ENCODE measurements at regions not wholly inside any gene's neighbourhood (a gene's known extent, or its start where the extent isn't known, plus 50 kb on each side); places are given as distances from the start of the nearest gene placed in this dataset.

DNA sequence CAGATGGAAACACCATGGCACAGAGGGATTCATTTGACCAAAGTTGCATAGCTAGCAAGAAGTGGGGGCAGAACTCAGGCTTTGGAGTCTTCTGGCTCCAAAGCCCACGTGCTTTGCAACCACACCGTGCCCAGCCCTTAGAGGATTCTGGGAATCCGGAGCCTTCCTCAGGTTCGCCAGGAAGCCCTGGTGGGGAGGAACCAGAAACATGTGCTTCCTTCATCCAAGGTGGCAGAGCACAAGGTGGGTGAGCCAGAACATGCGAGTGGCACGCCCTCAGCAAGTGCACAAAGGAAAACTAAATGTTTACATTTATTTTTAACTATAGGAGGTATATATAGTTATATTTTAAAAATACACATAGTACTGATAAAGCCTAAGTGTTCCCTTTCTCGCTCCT lies 151.9 kb upstream of the NECTIN1 start:
- no peaks in the 10 kb centered on the region for H3K4me1 ChIP-seq (ENCODE audit: insufficient read depth, low read length)
- H3K9me3 ChIP-seq (ENCODE audit: low read length): no peaks in the 10 kb centered on the region
- H2AFZ ChIP-seq (ENCODE audit: low read depth, low read length): no peak overlapping the region
- peaks cover 5% of the 10 kb centered on the region for H3K27me3 ChIP-seq (ENCODE audit: insufficient read depth, low read length)
- no peak overlapping the region for H3K4me3 ChIP-seq (ENCODE audit: low read length)
- no peaks in the 10 kb centered on the region for H3K36me3 ChIP-seq (ENCODE audit: insufficient read depth, low read length)

- H3K27me3 ChIP-seq (ENCODE audit: insufficient read depth, low read length): peaks cover 8% of the 10 kb centered on the region
- H3K9me3 ChIP-seq (ENCODE audit: low read length): no peaks in the 10 kb centered on the region
- H2AFZ ChIP-seq (ENCODE audit: low read depth, low read length): no peak overlapping the region
- no peak overlapping the region for H3K4me3 ChIP-seq (ENCODE audit: low read length)
- H3K36me3 ChIP-seq (ENCODE audit: insufficient read depth, low read length): no peaks in the 10 kb centered on the region
- H3K4me1 ChIP-seq (ENCODE audit: insufficient read depth, low read length): no peaks in the 10 kb centered on the region
Measured at GRCh38 chr11:119880143-119880542, 151.1 kb upstream of the NECTIN1 start.

GRCh38 chr11:119878990-119879389 lies 150.0 kb upstream of the NECTIN1 start:
- Histone ChIP-seq H3K4me3 (ENCODE audit: low read length) (no peak overlapping the region), H3K36me3 (ENCODE audit: insufficient read depth, low read length) (no peaks in the 10 kb centered on the region), H3K4me1 (ENCODE audit: insufficient read depth, low read length) (no peaks in the 10 kb centered on the region), H2AFZ (ENCODE audit: low read depth, low read length) (no peak overlapping the region), H3K9me3 (ENCODE audit: low read length) (no peaks in the 10 kb centered on the region), H3K27me3 (ENCODE audit: insufficient read depth, low read length) (peaks cover 13% of the 10 kb centered on the region)

DNA sequence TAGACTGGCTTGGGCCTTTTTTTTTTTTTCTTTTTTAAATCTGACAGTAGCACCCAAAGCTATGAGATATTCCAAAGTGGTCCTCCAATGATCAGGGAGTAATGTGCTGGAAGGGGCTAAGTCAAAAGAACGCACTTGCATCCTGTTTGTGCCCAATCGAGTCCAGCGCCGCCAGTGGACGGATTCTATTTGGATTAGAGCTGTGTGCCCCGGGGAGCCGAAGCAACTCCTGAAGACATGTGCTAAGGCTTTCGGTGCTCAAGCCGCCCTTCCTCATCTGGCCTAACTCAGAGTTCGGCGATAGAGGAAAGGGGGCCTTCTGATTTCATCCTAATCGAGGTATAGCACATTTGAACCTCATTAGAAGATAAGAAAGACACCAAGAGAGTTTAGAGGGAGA lies 147.8 kb upstream of the NECTIN1 start:
- H3K9me3 ChIP-seq (ENCODE audit: low read length): no peaks in the 10 kb centered on the region
- no peaks in the 10 kb centered on the region for H3K4me1 ChIP-seq (ENCODE audit: insufficient read depth, low read length)
- no peak overlapping the region for H3K4me3 ChIP-seq (ENCODE audit: low read length)
- H3K36me3 ChIP-seq (ENCODE audit: insufficient read depth, low read length): no peaks in the 10 kb centered on the region
- H2AFZ ChIP-seq (ENCODE audit: low read depth, low read length): no peak overlapping the region
- H3K27me3 ChIP-seq (ENCODE audit: insufficient read depth, low read length): peaks cover 9% of the 10 kb centered on the region

- H3K27me3 ChIP-seq (ENCODE audit: insufficient read depth, low read length): peaks cover 9% of the 10 kb centered on the region
- H3K36me3 ChIP-seq (ENCODE audit: insufficient read depth, low read length): no peaks in the 10 kb centered on the region
- no peaks in the 10 kb centered on the region for H3K4me1 ChIP-seq (ENCODE audit: insufficient read depth, low read length)
- no peak overlapping the region for H3K4me3 ChIP-seq (ENCODE audit: low read length)
- H3K9me3 ChIP-seq (ENCODE audit: low read length): no peaks in the 10 kb centered on the region
- no peak overlapping the region for H2AFZ ChIP-seq (ENCODE audit: low read depth, low read length)
Measured at GRCh38 chr11:119875841-119876600, 147.0 kb upstream of the NECTIN1 start.

DNA sequence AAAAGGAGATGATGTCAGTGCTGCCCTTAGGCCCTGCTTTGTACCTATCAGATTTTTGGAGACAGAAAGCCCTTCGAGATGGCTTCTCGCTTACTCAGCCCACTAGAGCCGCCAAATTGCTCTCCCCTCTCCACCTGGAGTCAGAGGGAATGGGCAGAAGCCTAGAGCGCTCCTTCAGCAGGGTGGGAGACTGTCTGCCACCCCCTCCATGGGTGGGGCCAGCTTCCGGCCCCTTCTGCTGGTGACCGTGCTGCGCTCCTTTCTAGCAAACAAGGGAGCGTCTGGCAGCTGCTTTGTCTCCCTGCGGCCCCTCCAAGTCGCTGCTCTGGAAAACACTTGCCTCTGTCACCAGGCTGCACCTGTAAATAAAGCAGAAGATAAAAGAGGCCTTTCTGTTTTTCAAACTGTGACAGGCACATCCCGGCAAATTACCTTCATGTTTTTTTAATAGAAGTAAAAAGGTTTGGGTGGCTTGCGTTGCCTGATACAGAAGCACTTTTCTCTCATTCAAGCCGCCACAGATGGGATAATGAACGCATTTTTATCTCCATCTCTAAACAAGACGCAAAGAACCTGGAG lies 145.7 kb upstream of the NECTIN1 start:
- H3K9me3 ChIP-seq (ENCODE audit: low read length): no peaks in the 10 kb centered on the region
- no peak overlapping the region for H2AFZ ChIP-seq (ENCODE audit: low read depth, low read length)
- no peaks in the 10 kb centered on the region for H3K4me1 ChIP-seq (ENCODE audit: insufficient read depth, low read length)
- peaks cover 9% of the 10 kb centered on the region for H3K27me3 ChIP-seq (ENCODE audit: insufficient read depth, low read length)
- H3K4me3 ChIP-seq (ENCODE audit: low read length): no peak overlapping the region
- no peaks in the 10 kb centered on the region for H3K36me3 ChIP-seq (ENCODE audit: insufficient read depth, low read length)

DNA sequence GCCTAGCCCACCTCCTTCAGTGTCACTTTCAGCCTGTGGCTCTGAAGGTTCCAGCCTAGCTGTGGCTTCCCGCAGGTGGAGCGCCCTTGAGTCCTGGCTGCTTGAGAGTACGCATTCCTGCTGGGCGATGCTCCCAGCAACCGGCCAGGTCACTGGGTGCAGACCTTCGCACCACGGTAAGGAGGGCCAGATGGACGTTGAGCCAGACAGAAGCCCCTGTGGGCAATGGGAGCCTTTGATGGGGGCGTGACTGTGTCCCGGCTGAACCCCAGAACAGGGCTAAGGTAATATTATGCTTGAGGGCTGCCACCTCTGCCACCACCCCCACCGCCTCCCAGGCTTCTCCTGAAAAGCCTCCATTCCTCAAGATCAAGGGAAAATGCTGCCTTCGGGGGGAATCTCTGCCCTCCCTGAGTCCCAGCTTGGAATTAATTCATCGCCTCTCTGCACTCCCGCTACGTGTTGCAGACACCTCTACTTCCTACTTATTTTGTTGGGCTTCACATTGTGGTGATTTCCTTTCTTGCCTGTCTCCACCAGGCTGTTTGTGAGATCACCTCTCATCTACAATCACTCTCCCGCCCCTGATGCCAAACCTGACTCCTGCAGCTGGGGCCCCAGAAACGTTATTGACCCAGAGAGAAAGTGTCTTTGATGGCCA lies 144.9 kb upstream of the NECTIN1 start:
- peaks cover 13% of the 10 kb centered on the region for H3K27me3 ChIP-seq (ENCODE audit: insufficient read depth, low read length)
- H3K9me3 ChIP-seq (ENCODE audit: low read length): no peaks in the 10 kb centered on the region
- no peak overlapping the region for H3K4me3 ChIP-seq (ENCODE audit: low read length)
- H2AFZ ChIP-seq (ENCODE audit: low read depth, low read length): no peak overlapping the region
- H3K4me1 ChIP-seq (ENCODE audit: insufficient read depth, low read length): no peaks in the 10 kb centered on the region
- no peaks in the 10 kb centered on the region for H3K36me3 ChIP-seq (ENCODE audit: insufficient read depth, low read length)

DNA sequence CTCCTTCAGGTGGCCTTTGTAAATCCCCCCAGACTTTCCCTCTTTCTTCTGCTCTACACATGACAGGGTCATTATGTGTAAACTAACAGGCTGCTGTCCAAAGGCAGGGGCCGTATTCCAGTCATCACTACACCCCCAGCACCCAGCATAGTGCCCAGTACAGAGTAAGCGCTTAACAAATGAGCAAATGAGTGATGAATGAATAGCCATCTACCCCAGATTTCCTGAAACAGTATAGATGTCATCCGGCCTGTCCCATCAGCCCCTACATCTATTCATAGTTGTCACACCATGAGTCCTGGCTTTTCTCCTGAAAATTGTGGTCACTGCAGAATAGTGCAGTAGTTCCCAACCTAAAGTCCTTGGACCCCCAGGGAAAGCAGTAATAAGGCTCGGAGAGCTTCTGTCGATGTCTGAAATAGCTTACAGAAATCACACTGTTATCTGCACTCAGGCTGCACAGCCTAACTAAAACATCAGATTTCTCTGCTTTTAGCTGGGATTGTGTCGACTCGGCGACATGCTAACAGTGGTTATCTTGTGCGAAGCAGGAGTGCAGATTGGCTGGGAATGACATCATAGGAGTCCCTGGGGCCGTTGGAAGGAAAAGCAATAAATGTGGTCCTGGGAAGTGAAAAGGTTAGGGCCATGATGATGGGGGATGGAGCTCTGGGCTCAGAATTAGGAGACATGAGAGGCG lies 143.8 kb upstream of the NECTIN1 start:
- H3K36me3 ChIP-seq (ENCODE audit: insufficient read depth, low read length): no peaks in the 10 kb centered on the region
- H3K4me3 ChIP-seq (ENCODE audit: low read length): no peak overlapping the region
- H3K9me3 ChIP-seq (ENCODE audit: low read length): no peaks in the 10 kb centered on the region
- no peaks in the 10 kb centered on the region for H3K4me1 ChIP-seq (ENCODE audit: insufficient read depth, low read length)
- H3K27me3 ChIP-seq (ENCODE audit: insufficient read depth, low read length): peaks cover 13% of the 10 kb centered on the region
- no peak overlapping the region for H2AFZ ChIP-seq (ENCODE audit: low read depth, low read length)

DNA sequence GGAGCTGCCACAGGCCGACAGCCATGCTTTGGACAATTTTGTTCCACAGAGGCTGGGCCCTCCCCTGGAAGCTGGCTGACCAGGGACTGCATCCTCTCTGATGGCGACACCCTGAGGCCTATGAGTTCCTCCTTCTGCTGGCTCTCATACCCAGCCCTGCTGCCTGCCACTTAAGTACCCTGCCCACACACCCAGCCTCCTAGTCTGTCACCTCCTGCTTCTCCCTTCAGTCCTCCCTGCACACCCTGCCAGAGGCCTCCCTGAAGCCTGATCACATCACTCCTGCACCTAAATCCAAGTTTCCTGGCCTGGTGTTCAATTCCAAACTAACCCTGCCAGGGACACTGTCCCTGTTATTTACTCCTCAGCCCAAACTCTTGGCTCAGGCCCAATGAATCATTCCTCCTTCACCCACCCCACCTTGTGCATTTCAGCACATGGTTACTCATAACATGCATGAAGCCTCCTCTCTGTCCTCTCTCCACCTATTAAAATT lies 136.7 kb upstream of the NECTIN1 start:
- no peak overlapping the region for H3K4me3 ChIP-seq (ENCODE audit: low read length)
- H3K27me3 ChIP-seq (ENCODE audit: insufficient read depth, low read length): peaks cover 6% of the 10 kb centered on the region
- no peaks in the 10 kb centered on the region for H3K36me3 ChIP-seq (ENCODE audit: insufficient read depth, low read length)
- H3K4me1 ChIP-seq (ENCODE audit: insufficient read depth, low read length): no peaks in the 10 kb centered on the region
- no peak overlapping the region for H2AFZ ChIP-seq (ENCODE audit: low read depth, low read length)
- H3K9me3 ChIP-seq (ENCODE audit: low read length): no peaks in the 10 kb centered on the region

DNA sequence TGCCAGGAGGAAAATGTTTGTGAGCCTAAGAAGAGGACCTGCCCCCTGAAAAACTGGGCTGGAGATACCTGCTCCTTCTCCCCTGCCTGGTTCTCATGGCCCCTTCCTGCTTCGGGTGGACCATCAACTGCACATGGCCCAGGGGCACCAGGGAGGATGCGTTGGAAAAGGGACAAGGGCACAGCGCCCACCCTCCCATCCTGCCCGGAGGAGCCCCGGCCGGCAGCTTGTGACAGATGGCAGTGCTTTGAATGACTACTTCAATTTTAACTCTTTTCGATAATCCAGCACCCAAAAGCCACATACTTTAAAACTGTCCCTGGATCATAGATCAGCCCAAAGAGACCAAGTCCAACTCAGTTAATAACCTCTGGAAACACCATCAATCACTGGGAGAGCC lies 135.8 kb upstream of the NECTIN1 start:
- Histone ChIP-seq H2AFZ (ENCODE audit: low read depth, low read length) (no peak overlapping the region), H3K27me3 (ENCODE audit: insufficient read depth, low read length) (peaks cover 11% of the 10 kb centered on the region), H3K36me3 (ENCODE audit: insufficient read depth, low read length) (no peaks in the 10 kb centered on the region), H3K4me3 (ENCODE audit: low read length) (no peak overlapping the region), H3K9me3 (ENCODE audit: low read length) (no peaks in the 10 kb centered on the region), H3K4me1 (ENCODE audit: insufficient read depth, low read length) (no peaks in the 10 kb centered on the region)

DNA sequence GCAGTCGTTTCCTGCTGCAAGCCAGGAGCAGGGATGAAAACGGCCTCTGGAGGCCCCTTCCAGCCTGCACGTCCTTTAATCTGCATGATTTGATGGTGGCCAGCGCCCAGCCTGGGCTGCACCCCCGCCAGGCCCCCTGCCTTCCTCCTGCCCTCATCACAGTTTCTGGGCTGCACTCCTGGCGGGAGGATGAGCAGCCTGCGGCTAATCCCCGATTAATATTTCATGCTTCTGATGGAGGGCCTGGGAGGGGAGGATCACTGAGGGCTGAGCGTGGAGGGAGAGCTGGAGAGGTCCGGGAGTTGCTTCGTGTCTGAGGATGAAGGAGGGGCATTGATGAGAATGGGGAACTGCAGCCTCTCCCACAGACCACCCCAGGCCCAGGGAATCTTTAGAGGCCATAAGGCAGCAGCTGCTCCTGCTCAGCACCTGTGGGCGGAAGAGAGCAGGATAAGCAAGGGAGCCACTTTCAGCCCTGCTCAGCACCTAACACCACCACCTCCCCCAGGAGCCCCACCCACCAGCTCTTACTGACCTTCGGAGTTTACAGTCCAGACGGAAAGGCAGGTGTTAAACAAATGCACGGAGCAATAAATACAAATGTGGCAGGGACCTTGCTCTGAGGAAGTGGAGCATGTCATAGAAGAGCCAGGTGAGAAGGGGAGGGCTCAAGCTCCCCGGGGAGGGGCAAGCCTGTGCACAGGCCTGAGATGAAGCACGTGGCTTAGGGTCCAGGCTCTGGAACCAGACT lies 135.0 kb upstream of the NECTIN1 start:
- H3K9me3 ChIP-seq (ENCODE audit: low read length): no peaks in the 10 kb centered on the region

GRCh38 chr11:119863236-119863635 lies 134.2 kb upstream of the NECTIN1 start:
- no peaks in the 10 kb centered on the region for H3K4me1 ChIP-seq (ENCODE audit: insufficient read depth, low read length)
- peaks cover 7% of the 10 kb centered on the region for H3K27me3 ChIP-seq (ENCODE audit: insufficient read depth, low read length)
- H3K4me3 ChIP-seq (ENCODE audit: low read length): no peak overlapping the region
- no peaks in the 10 kb centered on the region for H3K9me3 ChIP-seq (ENCODE audit: low read length)
- H2AFZ ChIP-seq (ENCODE audit: low read depth, low read length): no peak overlapping the region
- H3K36me3 ChIP-seq (ENCODE audit: insufficient read depth, low read length): no peaks in the 10 kb centered on the region

More for the DNA sequence above, 135.0 kb upstream of the NECTIN1 start:
- Histone ChIP-seq H3K4me3 (ENCODE audit: low read length) (no peak overlapping the region), H2AFZ (ENCODE audit: low read depth, low read length) (no peak overlapping the region), H3K36me3 (ENCODE audit: insufficient read depth, low read length) (no peaks in the 10 kb centered on the region), H3K27me3 (ENCODE audit: insufficient read depth, low read length) (peaks cover 7% of the 10 kb centered on the region), H3K4me1 (ENCODE audit: insufficient read depth, low read length) (no peaks in the 10 kb centered on the region)
